Activated naive CD4-positive, alpha-beta T cell treated with anti-CD3 and anti-CD28 coated beads for 36 hours (primary cell): ENCODE measurements at regions not wholly inside any gene's neighbourhood (a gene's known extent, or its start where the extent isn't known, plus 50 kb on each side); places are given as distances from the start of the nearest gene placed in this dataset.

Experiments
- CTCF ChIA-PET: fragments of 350-600 bp; sonication (Branson Sonifier 250); formaldehyde crosslinking; loops from one replicate; lab custom pipeline; 2021; ENCODE audit warnings: antibody characterized with exemption; lab: Charles Lee
- DNase-seq: peaks from one replicate; pipeline ENCODE4 v3.0.0-alpha.2; 2020
- H3K27ac Mint-ChIP-seq: one replicate; pipeline ENCODE4 v1.8.0; 2021; ENCODE audit warnings: mild to moderate bottlenecking, mixed read lengths
- H3K27me3 Mint-ChIP-seq: one replicate; pipeline ENCODE4 v1.8.0; 2021; ENCODE audit warnings: low read depth, mixed read lengths
- H3K36me3 Mint-ChIP-seq: one replicate; pipeline ENCODE4 v1.8.0; 2021; ENCODE audit warnings: low read depth, mixed read lengths
- H3K4me1 Mint-ChIP-seq: one replicate; pipeline ENCODE4 v1.8.0; 2021; ENCODE audit warnings: low read depth, mixed read lengths
- H3K4me3 Mint-ChIP-seq: one replicate; pipeline ENCODE4 v1.8.0; 2021; ENCODE audit warnings: mild to moderate bottlenecking, moderate library complexity, mixed read lengths
- H3K9me3 Mint-ChIP-seq: one replicate; pipeline ENCODE4 v1.8.0; 2021; ENCODE audit warnings: mixed read lengths
- intact Hi-C: fragments of 100-400 bp; cut with micrococcal nuclease; formaldehyde crosslinking; loops from one replicate; pipeline ENCODE4 v1.15.1; 2023

DNA sequence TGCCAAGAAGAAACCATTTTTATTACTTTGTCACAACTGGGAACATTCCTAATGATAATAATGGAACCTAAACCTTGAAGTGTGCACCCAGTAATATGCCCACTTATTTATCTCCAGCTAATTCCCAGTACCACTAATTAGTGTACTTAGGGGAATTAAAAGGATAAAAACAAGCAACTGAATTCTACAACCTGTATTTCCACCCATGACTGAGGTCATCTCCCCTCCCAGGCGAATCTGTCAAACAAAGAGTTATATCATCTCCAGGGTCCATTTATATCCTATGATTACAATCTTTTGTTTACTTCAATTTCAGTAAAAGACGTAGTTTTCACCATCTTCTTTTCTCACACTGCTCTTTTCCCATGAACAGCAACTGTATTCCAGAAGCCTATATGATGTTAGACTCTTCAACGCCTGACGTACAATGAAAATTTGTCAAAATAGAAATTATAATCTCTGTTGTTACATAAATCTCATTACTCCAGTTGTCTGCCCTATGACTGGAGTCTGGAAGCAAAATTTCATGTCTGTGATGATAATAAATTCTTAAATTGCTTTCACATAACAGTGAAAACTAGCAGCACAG, 177.6 kb downstream of the GOLIM4 start:
- Mint-ChIP-seq H3K27ac (no peak overlapping the region), H3K4me1 (no peaks in the 10 kb centered on the region), H3K27me3 (no peaks in the 10 kb centered on the region), H3K4me3 (no peak overlapping the region), H3K36me3 (no peaks in the 10 kb centered on the region), H3K9me3 (no peaks in the 10 kb centered on the region)
- CTCF ChIA-PET, result no interaction called here
- intact Hi-C loops, result no loop called here
- no peak for DNase-seq

DNA sequence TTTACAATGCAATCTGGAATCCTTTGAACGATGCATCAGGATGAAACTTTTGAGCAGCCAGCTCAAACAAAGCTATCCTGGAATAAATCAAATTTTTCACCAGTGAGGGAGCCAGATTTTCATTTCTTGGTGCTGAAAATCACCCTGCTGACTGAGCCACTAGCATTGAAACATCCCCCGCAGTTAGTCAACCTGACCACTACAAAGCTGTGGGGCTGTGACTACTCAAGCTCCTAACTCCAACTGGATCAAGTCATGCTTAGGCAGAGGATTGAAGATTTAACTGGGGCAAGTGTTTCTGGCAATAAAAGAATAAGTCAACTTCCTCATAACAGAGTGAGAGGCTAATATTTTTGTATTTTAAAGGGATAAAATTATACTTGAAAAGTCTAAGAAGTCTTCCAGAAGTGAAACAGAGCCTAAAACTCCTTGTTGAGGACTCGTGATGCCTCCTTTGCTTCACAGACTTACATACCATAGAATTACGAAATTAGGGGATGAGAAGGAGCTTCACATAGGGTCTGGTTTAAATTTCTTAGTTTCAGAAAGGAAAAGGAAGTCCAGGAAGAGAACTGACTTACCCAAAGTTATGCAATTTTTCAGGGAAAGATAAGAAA, 177.8 kb downstream of the SERPINI1 start:
- CTCF ChIA-PET, result no interaction called here
- no peaks in the 10 kb centered on the region for H3K9me3 Mint-ChIP-seq
- H3K4me3 Mint-ChIP-seq, result no peak overlapping the region
- H3K36me3 Mint-ChIP-seq, result no peaks in the 10 kb centered on the region
- intact Hi-C loops, result no loop called here
- no peak for DNase-seq
- no peak overlapping the region for H3K27ac Mint-ChIP-seq
- H3K4me1 Mint-ChIP-seq, result no peaks in the 10 kb centered on the region
- H3K27me3 Mint-ChIP-seq, result peaks cover 12% of the 10 kb centered on the region

DNA sequence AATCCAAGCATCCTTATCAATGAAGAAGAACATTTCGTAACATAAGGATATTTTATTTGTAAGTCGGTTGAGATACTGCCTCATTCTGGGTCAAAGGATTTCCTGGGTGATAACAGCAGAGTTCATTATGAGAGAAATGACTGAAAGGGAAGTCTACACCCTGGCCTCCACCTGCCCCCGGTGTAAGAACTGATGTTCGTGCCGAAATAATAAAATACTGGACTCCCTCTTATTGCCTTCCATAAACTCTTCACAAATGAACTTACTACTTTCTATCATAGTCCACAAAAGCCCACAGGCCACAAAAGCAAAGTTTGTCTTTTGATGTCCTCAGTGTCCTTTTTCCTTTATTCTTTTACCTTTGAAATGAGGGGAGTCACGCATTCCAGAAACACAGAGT, 174.4 kb downstream of the SERPINI1 start:
- intact Hi-C loops, result no loop called here
- no peaks in the 10 kb centered on the region for H3K36me3 Mint-ChIP-seq
- H3K4me1 Mint-ChIP-seq, result no peaks in the 10 kb centered on the region
- no peak for DNase-seq
- CTCF ChIA-PET, result no interaction called here
- no peak overlapping the region for H3K4me3 Mint-ChIP-seq
- no peak overlapping the region for H3K27ac Mint-ChIP-seq
- H3K9me3 Mint-ChIP-seq, result no peaks in the 10 kb centered on the region
- peaks cover 18% of the 10 kb centered on the region for H3K27me3 Mint-ChIP-seq

DNA sequence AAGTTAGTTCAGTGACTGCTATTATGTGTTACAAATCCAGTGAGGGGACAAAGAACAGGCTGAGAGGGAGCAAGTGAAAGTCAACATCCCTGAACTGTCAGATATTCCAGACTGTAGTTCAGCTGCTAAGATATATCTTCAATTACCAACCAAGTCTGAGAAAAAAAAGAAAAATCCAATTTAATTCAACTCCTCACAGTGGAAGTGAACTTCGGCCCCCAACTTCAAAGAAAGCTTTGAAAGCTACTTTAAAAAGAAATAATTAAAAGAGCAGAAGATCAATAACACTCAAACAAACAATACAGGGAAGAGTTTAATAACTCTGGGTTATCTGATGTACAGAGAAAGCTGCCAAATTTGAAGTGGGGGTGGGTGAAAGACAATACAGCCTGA, 174.0 kb downstream of the SERPINI1 start:
- H3K27me3 Mint-ChIP-seq, result peaks cover 18% of the 10 kb centered on the region
- H3K36me3 Mint-ChIP-seq, result no peaks in the 10 kb centered on the region
- H3K4me3 Mint-ChIP-seq, result no peak overlapping the region
- CTCF ChIA-PET, result no interaction called here
- H3K9me3 Mint-ChIP-seq, result no peaks in the 10 kb centered on the region
- H3K4me1 Mint-ChIP-seq, result no peaks in the 10 kb centered on the region
- no peak for DNase-seq
- intact Hi-C loops, result no loop called here
- H3K27ac Mint-ChIP-seq, result no peak overlapping the region

DNA sequence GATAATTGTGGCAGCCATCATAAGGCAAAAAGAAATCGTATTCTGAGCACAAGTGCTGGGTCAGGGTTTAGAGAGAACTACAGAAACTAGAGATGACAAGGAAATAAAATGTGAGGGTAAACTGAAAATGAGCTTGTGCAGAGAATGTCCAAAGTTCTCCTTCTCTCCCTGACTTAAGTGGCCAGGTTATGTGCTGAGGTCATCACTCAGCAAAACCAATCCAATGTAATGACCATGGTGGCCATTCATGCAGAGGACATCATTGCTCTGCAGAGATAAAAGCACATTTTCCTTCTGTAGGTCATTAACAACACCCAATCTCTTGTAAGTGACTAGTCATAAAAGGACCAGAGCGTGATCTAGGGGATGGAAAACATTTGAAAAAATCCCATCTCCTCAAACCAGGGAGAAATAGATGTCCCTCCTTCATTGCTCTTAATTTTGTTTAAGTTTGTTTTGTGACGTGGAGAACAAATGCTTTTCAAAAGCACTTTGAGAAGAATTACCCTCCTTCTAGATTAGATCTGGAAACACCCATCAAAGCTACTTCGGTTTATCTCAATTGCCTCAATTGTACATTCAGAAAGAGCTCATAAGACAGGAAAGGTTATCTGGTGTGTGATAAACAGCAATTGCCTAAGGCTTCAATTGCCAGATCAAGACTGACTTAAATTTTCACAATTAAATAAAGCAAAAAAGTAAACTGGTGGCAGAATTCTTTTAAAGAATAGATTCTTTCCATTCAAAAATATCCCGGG, 173.4 kb downstream of the SERPINI1 start:
- Mint-ChIP-seq H3K4me1 (no peaks in the 10 kb centered on the region), H3K27me3 (peaks cover 18% of the 10 kb centered on the region), H3K36me3 (no peaks in the 10 kb centered on the region), H3K27ac (no peak overlapping the region), H3K9me3 (no peaks in the 10 kb centered on the region), H3K4me3 (no peak overlapping the region)
- DNase-seq, result no peak
- CTCF ChIA-PET, result no interaction called here
- intact Hi-C loops, result no loop called here

DNA sequence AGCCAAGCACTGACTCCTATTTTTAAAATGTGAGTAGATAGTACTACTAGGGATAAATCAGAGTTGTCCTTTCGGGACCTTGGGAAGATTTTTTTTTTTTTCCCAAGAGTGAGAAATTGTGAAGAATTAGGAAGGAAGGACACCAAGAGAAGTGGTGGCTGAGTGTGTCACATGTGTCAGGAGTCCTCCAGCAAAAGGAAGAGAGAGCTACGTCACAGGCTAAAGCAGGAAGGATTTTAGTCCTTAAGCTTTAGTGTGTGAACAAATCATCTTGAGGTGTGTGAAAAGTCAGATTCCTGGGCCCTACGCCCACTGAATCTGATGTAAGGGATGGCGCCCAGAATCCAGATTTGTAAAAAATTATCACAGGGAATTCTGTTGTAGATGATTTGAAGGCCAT, 172.7 kb downstream of the SERPINI1 start:
- Mint-ChIP-seq H3K27me3 (peaks cover 23% of the 10 kb centered on the region), H3K9me3 (no peaks in the 10 kb centered on the region), H3K4me1 (no peaks in the 10 kb centered on the region), H3K4me3 (no peak overlapping the region), H3K27ac (no peak overlapping the region), H3K36me3 (no peaks in the 10 kb centered on the region)
- intact Hi-C loops, result no loop called here
- CTCF ChIA-PET, result no interaction called here
- DNase-seq, result no peak

DNA sequence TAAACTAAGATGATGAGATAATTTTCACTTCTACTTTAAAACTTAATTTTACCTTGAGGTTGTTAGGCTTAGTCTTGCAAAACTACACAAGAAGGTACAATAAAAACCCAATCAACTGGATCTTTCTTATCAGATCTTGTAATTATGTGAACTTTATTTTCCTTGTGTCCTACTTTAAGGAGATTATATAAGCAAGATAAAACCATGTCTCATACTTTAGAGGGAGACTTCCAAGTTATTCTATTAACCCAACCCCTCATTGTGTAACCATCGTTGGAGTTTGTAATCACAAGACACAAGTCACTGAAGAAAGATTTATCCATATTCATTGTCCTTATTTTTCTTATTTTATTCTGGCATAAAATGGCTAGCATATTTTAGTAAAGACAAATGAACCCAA, 165.6 kb downstream of the SERPINI1 start:
- Mint-ChIP-seq H3K9me3 (peaks cover 2% of the 10 kb centered on the region), H3K27ac (no peak overlapping the region), H3K36me3 (no peaks in the 10 kb centered on the region), H3K27me3 (peaks cover 11% of the 10 kb centered on the region), H3K4me3 (no peak overlapping the region), H3K4me1 (no peaks in the 10 kb centered on the region)
- intact Hi-C loops, result no loop called here
- CTCF ChIA-PET, result no interaction called here
- no peak for DNase-seq

DNA sequence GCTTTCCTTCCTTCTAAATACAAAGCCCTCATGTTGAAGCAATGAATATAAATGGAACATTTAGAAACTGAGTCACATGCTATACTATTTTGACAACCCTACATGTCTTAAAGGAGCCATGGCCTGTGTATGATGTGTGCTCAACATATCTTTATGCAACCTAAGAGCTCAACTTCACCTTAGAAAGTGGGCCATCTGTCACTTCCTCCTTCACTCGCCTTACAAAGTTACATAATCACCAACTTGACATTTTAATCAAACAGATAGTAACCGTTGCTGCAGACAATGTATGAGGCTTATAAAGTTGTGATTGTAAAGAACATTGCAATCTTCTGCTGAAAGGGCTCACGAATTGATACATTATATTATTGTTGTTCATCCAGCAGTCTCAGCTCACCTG, 163.6 kb downstream of the SERPINI1 start:
- H3K4me1 Mint-ChIP-seq, result no peaks in the 10 kb centered on the region
- H3K9me3 Mint-ChIP-seq, result peaks cover 2% of the 10 kb centered on the region
- no peaks in the 10 kb centered on the region for H3K36me3 Mint-ChIP-seq
- no peak for DNase-seq
- peaks cover 9% of the 10 kb centered on the region for H3K27me3 Mint-ChIP-seq
- CTCF ChIA-PET, result interaction anchor here (1.4 kb wide), 1 partner anchor 18 kb away, joined by 3 read pairs; no protein-coding TSS in a partner anchor
- H3K4me3 Mint-ChIP-seq, result no peak overlapping the region
- H3K27ac Mint-ChIP-seq, result no peak overlapping the region
- intact Hi-C loops, result no loop called here

DNA sequence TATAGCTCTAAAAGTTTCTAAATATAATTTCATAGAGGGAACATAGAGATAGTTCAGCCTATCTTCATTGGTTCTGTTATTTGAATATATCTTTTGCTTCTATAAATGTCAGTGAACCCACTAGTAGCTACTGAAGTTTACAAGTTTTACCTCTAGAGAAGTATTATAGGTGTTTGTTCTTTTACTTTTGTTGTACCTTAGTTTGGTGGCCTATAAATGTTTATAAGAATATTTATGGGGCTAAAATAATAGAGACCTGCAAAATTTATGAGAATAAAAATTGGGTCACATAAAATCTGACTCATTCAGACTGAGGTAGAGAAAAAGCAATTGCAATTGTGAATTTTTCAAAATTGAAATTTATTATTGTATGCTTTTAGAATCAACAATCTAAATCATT, 162.6 kb downstream of the SERPINI1 start:
- Mint-ChIP-seq H3K9me3 (peaks cover 2% of the 10 kb centered on the region), H3K4me1 (no peaks in the 10 kb centered on the region), H3K36me3 (no peaks in the 10 kb centered on the region), H3K27me3 (peaks cover 5% of the 10 kb centered on the region), H3K4me3 (no peak overlapping the region), H3K27ac (no peak overlapping the region)
- CTCF ChIA-PET, result interaction anchor here (0.6 to 1.4 kb wide), 2 partner anchors 17 to 214 kb away, joined by 3 read pairs; no protein-coding TSS in a partner anchor
- DNase-seq, result no peak
- intact Hi-C loops, result no loop called here

DNA sequence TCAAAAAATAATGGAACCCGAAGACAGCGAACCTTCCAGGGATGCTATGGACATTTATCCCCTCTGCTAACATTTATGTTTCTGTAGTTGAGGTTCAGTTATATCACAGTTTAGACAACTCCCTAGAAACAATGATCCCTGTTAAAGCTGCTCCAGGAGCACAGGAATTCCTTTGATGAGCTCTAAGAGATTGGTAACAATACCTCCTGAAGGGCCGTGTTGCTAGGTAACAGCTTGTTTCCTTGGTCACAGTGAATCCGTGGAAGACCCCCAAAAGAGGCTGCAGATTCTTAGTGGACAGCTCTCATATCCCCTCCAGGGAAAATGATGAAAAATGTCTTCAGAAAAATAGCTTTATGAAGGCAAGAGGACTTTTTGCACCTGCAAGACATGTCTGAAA, 160.2 kb downstream of the SERPINI1 start:
- no peaks in the 10 kb centered on the region for H3K27me3 Mint-ChIP-seq
- DNase-seq, result no peak
- H3K4me1 Mint-ChIP-seq, result no peaks in the 10 kb centered on the region
- H3K36me3 Mint-ChIP-seq, result no peaks in the 10 kb centered on the region
- CTCF ChIA-PET, result no interaction called here
- H3K27ac Mint-ChIP-seq, result no peak overlapping the region
- H3K4me3 Mint-ChIP-seq, result no peak overlapping the region
- intact Hi-C loops, result no loop called here
- H3K9me3 Mint-ChIP-seq, result peaks cover 2% of the 10 kb centered on the region

DNA sequence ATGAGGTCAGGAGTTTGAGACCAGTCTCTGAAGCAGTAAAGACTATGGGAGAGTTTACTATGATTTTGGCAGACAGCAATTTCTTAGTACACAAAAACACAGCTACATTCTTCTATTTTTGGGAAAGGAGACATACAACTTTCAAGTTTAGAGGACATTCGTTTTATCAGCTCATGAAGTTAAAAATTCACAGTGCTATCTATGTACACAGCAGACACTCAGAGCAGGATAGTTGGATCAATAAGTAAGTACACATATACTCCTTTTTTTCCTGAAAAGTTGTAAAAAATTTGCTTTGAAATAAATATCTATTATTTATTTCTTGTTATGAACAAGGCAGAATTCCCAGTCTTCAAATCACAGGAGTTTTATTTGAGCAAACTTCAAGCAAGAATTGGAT, 159.7 kb downstream of the SERPINI1 start:
- Mint-ChIP-seq H3K36me3 (no peaks in the 10 kb centered on the region), H3K4me3 (no peak overlapping the region), H3K27ac (no peak overlapping the region), H3K4me1 (no peaks in the 10 kb centered on the region), H3K27me3 (no peaks in the 10 kb centered on the region), H3K9me3 (peaks cover 2% of the 10 kb centered on the region)
- CTCF ChIA-PET, result no interaction called here
- intact Hi-C loops, result no loop called here
- no peak for DNase-seq

DNA sequence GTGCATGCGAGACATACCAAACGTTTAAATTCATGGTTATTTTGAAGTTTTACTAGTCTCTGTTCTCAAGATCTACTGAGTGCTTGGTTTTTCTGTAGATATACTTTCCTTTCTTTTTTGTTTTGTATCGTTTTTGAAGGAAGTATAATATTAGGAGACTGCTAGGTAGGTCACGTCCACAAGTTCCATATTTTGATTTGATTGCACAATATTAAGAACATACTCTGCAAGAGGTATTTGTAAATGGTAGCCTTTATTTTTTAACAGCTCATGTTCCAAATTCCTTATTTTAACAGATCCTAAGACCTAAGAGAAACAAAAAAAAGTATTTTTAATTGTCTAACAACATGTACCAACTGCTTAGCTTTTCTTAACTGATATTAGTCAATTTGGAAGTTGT, 156.7 kb downstream of the SERPINI1 start:
- intact Hi-C loops, result no loop called here
- CTCF ChIA-PET, result interaction anchor here (0.7 kb wide), 1 partner anchor 602 kb away, joined by 3 read pairs; no protein-coding TSS in a partner anchor
- no peaks in the 10 kb centered on the region for H3K27me3 Mint-ChIP-seq
- no peaks in the 10 kb centered on the region for H3K36me3 Mint-ChIP-seq
- no peak for DNase-seq
- H3K4me3 Mint-ChIP-seq, result no peak overlapping the region
- H3K9me3 Mint-ChIP-seq, result peaks cover under 1% of the 10 kb centered on the region
- no peaks in the 10 kb centered on the region for H3K4me1 Mint-ChIP-seq
- H3K27ac Mint-ChIP-seq, result no peak overlapping the region

DNA sequence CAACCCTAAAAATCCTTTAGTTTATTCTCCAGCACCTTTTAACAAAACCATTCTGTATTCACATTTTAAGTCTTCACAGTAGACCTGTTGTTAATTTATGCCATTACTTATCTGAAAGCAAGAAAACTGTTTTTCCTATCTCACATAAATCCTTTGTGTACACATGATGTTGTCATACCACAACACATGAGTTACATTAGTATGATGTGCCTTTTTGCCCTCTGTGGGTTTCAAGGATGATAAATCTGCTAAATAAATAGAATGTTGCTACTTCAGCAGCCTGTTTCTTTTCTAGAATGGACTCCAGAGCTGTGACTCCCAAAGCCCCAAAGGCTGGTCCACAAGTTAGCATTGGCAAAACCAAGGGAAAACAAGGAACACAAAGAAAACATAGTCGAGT, 151.6 kb downstream of the SERPINI1 start:
- Mint-ChIP-seq H3K9me3 (no peaks in the 10 kb centered on the region), H3K27me3 (peaks cover 12% of the 10 kb centered on the region), H3K4me1 (no peaks in the 10 kb centered on the region), H3K4me3 (no peak overlapping the region), H3K36me3 (no peaks in the 10 kb centered on the region), H3K27ac (no peak overlapping the region)
- CTCF ChIA-PET, result interaction anchor here (0.6 kb wide), 1 partner anchor 143 kb away, joined by 3 read pairs; no protein-coding TSS in a partner anchor
- intact Hi-C loops, result no loop called here
- no peak for DNase-seq
